Fibroblast of skin of abdomen (primary cell): ENCODE measurements at regions not wholly inside any gene's neighbourhood (a gene's known extent, or its start where the extent isn't known, plus 50 kb on each side); places are given as distances from the start of the nearest gene placed in this dataset.

Experiments used
- DNase-seq: peaks from one replicate; pipeline ENCODE4 v3.0.0-alpha.2; 2013

DNA sequence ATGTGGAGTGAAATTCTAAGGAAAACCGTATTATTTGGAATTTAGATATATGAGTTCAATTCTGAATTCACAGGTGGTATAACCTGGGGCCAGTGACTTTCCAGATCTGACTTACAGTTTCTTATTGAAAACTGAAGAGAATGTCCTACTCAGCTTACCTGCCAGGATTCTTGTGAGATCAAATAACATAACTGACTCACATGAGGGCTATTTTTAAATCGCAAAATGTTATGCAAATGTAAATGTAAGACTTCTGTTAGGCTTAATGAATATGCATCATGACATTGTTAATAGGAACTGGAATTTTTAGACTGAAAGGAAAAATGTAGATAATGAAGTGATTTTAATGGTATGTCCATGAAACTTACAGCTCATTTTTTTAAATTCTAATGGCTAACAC is 1142.1 kb downstream of the FLRT2 start:
- DNase-seq: no peak

DNA sequence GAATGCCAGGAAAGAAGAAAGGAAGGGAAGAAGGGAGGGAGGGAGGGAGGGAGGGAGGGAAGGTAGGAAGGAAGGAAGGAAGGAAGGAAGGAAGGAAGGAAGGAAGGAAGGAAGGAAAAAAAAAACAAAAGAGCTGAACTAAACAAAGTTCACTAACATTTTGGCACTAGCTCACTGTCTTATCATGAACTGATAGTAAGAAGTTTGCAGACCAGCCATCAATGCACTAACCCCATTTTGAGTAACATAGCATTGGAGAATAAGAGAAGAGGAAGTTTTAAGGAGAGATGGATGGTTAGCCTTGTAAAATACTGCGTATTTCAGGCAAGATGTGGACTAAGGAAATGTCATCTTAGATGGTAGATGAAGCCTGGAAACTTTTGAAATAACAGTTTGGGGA is 1136.0 kb downstream of the FLRT2 start:
- DNase-seq: no peak

DNA sequence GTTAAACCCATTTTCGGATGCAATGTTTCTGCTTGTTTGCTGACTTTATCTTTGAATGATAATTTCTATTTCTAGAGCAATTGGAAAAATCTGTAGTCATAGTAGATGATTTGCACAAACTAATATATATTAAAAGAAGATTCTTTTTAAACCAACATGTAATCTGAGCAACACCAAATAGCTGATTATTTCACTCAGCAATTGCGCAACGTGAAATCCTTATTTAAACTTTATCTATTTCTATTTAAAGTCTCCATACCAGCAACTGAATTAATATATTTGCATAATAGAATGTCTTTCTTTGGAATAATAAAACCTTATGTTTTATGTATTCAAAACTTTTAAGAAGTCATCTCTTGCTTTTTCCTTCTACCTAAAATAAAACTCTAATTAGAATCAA is 1132.4 kb downstream of the FLRT2 start:
- no peak for DNase-seq

DNA sequence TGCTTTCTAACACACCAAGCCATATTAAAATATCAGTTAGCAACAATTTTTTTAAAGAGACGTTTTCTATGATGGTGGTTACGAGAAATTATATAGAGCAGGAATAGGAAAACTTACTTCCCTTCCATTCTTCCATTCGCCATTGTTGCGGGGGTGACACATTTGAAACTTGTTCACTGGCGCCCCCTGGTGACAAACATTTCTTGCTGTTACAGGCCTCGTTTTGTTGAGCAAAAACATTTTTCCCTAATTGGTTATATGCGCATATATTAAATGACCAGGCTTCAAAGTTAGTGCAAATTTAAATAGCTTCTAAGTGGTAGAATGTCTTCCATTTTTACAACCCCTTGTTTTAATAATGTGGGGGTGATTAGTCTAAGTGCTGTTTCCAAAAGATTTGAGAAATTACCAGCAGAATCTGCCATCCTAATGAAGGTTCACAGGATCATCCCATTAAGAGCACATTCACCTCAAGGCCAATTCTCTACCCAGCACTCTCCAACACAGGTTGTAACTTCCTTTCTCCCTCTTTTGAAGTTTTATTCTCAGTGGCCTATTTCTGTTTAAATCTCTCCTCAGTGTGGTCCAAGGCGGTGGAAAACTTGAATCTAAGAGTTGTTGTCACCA is 1124.7 kb downstream of the FLRT2 start:
- DNase-seq: peak; percentile 16

DNA sequence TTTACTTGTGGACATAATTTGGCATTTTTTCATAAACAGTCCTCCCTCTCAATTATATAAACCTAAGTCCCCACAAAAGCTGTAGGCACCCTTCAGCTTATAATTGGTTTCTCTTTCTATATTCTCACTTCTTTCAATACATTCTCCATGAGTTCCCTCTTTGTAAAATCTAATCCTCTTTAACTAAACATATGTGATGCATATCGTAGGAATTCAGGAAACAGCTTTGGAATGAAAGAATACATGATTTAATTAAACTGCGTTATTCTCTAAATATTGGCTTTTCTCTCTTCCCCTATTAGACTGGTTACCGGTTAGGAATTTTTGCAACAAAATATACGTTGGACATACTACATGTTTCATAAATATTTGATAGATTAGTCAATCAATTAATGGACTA is 1122.6 kb downstream of the FLRT2 start:
- DNase-seq: peak; percentile 64

DNA sequence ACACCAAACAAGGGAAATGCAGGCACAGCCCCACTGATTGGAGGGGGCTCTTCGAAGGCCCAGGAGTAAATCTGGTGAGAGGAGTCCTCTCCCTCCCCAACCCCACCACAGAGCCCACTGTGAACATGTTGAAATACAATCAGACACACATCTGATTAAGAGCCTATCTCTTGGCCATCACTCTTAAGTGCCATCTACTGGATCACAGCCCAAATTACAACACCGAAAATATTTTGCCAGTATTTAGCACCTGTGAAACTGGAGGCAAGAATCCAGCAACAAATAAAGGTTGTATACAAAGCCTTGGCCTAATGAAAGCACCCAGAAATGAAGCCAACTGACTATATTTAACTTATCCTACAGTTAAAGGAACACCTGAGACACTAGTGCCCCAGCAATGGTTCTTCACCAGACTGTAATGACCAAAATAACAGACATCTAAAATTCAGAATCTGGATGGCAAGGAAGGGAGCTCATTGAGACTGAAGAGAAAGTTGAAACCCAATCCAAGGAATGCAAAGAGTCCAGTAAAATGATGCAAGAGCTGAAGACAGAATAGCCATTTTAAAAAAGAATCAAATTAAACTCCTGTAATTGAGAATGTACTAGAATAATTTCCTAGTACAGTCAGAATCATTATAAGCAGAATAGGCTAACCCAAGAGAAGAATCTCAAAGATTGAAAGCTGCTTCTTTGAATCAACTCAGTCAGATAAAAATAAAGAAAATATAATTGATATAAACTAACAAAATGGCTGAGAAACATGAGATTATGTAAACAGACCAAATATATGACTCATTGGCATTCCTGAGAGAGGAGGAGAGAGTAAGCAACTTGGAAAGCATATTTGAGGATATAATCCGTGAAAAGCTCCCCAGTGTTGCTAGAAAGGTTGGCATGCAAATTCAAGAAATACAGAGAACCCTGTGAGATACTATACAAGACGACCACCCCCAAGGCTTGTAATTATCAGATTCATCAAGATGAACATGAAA is 1117.0 kb downstream of the FLRT2 start:
- peak; percentile 31 for DNase-seq

DNA sequence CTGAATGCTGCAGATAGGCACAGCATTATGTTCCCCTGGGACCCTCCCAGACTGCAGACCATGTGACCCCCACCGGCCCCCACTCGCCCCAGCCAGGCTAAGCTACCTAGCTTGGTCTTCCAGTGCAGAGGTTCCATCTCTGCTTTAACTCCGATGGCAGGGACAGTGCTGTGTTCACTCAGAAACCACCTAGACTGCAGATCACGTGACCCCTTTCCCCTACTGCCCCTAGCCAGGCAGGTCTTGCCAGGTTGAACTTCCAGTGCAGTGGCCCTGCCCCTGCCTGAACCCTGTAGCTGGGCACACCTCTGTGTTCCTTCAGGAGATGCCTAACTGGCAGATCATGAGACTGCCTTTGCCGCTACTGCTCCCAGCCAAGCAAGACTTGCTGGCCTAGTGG is 1116.2 kb downstream of the FLRT2 start:
- no peak for DNase-seq

DNA sequence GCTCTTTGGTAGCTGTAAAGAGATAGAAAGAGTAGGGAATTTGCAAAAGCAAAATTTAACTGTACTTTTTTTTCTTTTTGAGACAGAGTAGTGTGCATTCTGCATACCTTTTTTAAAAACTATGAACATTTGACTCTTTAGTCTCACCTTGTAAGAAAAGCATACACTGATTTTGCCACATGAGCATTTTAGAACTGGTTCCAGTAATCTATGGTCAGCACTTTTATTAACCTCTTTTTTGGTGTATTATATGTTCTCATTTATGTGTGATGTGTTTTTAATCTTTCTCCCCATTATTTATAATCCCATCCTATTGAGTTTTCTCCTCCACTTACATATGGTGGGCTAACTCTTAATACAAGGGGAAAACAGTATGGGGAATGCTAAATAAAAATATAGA is 1111.4 kb downstream of the FLRT2 start:
- no peak for DNase-seq

DNA sequence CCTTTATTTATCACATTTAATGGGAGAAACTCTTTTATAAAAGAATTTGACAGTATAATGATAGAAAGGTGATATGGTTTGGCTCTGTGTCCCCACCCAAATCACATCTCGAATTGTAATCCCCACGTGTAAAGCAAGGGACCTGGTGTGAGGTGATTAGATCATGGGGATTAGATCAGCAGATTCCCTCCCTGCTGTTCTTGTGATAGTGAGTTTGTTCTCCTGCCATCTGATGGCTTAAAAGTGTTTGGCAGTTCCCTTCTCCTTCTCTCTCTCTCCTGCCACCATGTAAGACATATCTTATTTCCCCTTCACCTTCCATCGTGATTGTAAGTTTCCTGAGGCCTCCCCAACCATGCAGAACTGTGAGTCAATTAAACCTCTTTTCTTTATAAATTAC is 1110.3 kb downstream of the FLRT2 start:
- no peak for DNase-seq

DNA sequence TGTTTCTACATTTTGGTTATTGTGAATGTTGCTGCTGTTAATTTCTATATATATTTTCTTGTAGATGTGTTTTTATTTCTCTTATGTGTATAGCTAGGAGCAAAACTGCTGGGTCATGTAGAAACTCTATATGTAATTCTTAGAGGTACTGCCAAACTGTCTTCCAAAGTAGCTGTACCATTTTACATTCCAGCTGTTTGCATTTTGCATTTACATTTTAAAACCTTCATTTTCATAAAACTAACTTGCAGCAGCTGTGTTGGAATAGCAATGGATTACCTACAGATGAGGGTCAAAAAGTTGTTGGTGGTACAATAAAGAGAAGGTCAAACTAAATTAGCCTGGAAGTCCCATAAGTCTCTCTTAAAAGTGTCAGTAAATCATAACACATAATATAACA is 1109.7 kb downstream of the FLRT2 start:
- no peak for DNase-seq

DNA sequence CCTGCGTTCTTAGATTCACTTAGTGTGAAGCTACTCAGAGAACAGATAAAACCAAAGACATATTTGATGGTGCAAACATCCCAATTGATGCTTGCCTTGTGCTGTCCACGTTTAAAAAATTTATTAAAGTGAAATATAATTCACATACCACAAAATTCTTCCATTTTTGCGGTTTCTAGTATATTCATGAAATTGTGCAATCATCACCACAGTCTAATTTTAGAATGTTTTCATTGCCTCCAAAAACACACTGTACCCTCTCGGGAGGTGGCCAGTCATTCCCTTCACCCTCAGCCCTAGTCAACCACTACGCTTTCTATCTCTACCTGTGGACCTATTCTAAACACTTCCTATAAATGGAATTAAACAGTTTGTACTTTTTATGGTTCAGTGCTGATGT is 1109.2 kb downstream of the FLRT2 start:
- DNase-seq: peak; percentile 8

DNA sequence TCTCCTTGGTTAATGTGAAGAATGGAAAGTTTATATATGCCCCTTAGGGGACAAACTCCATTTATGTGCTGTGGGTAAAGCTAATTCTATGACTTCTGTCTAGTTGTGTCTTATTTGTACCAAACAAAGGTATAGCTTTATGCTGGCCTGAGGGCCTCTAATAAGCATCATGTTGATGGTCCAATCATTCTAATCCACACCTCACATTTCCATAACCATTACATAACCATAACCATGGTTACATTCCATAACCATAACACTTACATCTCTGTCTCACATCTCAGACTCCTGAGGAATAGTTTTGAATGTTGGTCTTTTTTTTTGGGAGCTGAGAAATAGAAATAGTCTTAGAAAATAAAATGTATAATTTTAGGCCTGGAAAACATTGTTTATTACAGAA is 1097.1 kb downstream of the FLRT2 start:
- no peak for DNase-seq

DNA sequence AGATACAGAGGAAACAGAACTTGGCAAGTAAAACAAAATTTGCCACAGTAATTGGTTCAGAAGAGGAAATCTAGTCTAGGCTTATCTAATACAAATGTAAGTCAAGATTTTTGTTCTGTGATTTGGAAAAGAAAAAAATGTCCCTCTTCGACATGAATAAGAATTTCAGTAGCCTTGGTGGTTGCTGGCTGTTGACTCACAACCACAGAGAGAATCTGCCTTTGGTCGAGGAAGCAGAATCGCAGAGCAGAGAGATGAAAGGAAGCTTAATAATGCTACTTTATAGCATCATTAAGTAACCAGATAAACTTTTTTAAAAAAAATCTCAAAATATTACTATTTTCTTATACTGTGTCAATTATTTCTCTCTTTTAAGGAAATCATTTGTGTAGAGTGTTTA is 1096.6 kb downstream of the FLRT2 start:
- peak; percentile 67 for DNase-seq

DNA sequence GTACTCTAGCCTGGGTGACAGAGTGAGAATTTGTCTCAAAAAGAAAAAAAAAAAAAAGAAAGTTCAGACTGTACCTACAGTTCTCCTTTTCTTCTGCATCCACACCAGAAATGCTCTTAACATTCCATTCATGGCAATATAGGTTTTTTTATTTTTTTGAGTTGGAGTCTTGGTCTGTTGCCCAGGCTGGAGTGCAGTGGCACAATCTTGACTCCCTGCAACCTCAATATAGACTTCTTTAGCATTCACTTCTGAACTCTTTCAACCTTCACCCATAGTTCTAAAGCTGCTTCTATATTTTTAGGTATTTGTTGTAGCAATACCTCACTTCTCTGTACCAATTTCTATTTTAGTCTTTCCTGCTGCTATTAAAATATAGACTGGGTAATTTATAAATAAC is 1095.7 kb downstream of the FLRT2 start:
- DNase-seq: peak; percentile 38

DNA sequence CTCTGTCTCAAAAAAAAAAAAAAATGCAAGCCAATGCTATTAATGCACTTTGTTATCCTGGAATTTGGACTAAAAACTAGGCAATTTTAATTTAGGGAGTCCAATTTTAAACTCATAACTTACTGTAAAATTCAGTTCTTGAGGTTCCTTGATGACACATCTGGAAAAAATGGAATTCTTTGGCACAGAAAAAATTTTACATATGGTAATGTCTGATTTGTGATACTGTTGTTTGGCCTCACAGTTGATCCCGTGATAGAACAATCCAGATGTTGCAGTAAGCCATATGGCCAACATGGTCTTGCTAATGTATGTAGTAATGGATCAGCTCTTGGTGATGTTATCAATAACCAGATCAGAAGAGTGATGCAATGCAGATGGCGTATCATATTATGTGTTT is 1089.8 kb downstream of the FLRT2 start:
- peak; percentile 53 for DNase-seq

DNA sequence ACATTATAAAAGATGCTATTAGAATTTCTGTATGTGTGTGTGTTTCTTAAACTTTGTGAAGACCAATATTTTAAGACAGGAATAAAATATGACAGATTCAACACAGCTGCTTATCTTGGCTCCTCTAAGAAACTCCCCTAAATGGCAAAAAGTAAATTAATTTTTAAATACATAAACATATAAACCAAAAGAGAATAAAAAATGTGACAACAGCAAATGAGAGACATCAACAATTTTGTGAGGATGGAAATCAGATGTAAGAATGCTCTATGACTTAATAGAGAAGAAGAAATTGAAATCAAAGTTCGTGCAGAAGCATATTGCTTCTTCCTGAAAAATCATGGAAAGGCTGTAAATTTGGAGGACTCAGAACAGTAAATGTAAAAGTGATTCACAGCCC is 1083.8 kb downstream of the FLRT2 start:
- DNase-seq: no peak

DNA sequence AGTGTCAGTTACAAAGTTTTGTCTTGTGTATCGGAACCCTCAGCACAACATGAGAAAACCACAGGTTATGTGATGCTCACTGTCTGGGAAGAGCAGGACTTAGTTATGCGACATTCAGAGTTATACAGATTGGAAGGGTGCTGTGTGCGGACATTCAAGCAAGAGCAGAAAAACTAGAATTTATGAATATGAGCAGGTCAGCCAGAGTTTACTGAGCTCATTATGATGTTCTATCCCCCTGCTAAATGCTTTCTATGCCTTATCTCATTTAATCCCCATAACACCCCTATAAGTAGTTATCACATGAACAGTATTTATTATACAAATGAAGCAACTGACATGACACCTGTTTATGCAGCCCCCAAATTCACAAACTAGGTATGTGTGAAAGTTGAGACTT is 1083.2 kb downstream of the FLRT2 start:
- no peak for DNase-seq

DNA sequence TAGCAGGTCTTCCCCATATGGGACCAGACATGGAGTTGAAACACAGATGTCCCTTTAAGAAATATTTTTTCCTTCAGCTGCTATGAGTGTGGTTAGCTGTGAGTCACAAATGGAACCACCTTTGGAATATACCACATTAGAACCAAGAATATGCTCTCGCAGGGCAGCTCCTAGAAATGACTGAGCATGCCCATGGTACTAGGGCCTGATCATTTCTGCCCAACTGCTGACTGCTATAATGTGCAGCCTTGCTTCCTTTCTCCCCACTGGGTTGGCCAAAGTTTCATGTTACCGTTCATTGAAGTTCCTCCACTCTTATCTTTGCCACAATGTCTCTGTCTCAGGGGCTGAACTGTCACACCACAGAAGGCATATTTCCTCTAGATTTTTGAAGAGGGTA is 1074.6 kb downstream of the FLRT2 start:
- DNase-seq: peak; percentile 61

DNA sequence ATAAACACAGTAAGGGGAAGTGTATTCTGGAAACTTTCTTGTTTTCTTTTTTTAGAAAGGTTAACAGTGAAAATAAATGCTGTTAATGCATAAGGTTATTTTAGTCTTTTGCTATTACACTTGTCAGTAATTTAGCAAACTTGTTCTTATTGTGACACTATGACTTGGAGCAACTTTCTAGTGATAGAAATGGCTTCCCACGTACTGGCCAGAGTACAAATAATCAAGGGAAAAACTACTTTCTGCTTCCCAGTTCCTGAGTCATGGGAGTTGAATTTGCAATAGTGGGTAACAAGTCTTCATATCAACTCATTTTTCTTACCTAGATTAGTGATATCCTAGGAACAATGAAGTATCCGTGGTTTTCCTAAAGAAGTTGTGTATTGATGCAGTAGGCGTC is 1072.3 kb downstream of the FLRT2 start:
- DNase-seq: no peak

DNA sequence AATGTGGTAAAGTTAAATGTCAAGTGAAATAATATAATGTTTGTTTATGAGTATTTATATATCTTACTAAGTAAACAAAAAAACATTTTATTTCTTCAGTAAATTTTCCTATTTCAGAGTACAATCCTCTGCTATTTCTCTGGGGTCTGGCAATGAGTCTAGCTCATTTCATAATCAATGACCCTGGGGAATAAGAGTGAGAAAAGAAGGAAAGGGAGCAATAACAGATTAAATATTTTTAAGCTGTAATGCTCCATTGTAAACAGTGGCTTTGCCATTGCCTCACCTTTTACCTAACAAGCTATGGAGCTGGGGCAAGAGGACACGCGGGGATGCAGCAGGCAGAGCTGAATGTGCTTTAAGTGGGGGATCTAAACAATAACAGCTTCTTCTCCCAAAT is 1071.9 kb downstream of the FLRT2 start:
- no peak for DNase-seq

DNA sequence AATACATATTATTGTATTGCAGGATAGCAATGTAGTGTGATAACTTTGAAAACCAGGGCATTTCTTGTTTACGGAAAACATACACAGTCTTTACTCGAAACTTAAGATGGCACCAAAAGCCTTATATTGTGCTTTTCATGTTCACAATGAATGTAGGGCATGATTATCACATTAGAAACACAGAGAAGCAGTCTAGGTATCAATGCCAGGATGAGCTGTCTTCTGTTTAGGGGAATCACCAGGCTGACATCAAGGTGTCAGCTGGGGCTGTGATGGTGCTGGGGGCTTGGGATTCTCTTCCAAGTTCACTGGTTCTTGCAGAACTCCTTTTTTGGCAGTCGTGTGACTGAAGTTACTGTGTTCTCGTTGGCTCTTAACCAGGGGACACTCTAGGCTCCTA is 1067.3 kb downstream of the FLRT2 start:
- no peak for DNase-seq

DNA sequence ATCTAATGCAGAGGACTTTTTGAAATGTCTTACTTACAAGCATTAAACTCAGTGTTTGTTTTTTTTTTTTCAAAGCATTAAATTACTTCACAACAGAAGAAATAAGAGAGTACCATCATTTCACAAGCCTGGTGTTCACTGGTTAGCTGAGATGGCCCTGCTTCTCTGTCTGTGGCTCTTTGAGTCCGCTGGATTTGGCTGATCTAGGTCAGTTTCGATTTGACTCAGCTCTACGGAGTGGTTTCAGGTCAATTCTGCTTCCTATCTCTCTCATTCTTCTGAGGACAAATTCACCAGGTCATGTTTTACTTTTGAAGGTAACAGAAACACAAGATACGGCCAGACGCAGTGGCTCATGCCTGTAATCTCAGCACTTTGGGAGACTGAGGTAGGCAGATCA is 1066.1 kb downstream of the FLRT2 start:
- no peak for DNase-seq

DNA sequence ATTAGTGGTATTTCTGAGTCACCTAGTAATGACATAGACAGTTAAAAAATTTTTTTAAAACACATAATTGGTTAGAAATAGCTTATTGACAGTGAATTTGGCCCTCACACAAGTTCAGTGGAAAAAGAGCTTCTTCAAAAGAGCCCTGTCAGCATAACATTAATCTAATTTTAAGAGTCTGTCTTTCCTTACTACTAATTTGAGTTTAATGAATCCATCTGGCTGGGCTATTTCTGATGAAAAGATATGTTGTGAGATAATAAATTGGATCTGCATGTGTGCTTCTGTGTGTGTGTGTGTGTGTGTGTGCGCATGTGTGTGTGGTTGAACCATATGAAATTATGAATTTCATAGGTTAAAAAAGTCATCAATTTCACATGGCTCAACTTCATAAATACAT is 1045.2 kb downstream of the FLRT2 start:
- DNase-seq: peak; percentile 83

DNA sequence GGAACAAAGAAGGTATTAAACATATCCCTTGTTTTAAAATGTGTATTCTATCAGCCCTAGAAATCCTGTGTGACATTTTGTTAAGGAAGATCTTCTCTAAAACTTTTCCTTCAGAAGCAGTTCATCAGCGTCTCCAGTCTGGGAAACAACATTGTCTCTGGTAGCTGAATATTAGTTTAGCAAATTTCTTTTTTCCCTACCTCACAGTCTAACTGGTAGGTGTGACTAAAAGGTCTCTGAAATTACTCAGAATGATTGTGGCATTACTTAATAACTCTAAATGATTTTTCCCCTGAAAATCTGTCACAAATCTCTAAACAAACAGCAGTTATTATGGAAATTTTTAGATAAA is 1044.8 kb downstream of the FLRT2 start:
- DNase-seq: no peak
